Epidermal melanocyte (primary cell): ENCODE measurements at regions not wholly inside any gene's neighbourhood (a gene's known extent, or its start where the extent isn't known, plus 50 kb on each side); places are given as distances from the start of the nearest gene placed in this dataset.

Source experiments
- DNase-seq: peaks from one replicate; pipeline ENCODE4 v3.0.0; 2011; ENCODE audit warnings: low spot score; ENCODE audit not compliant: insufficient read length

DNA sequence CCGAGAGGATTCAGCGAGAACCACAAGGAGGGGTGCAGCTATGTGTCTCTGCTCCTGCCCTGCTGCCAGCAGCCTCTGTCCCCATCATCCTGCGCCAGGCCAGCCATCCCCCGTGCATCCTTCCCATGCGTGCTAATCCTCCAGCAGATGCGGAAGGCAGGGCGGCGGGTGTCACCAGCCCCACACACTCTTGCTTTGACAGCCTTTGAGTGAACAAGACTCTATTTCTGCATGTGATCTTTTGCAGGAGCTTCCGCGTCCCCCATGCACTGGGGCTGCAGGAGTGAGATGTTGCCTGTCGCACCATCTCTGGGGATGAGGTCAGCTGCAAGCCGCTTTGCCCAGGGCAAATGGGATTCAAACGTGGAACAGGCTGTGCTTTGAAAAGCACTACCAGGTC, 58.0 kb upstream of the OLFM1 start:
- no peak for DNase-seq

- no peak for DNase-seq
Measured at GRCh38 chr9:135029871-135030565, 57.5 kb upstream of the OLFM1 start.

DNA sequence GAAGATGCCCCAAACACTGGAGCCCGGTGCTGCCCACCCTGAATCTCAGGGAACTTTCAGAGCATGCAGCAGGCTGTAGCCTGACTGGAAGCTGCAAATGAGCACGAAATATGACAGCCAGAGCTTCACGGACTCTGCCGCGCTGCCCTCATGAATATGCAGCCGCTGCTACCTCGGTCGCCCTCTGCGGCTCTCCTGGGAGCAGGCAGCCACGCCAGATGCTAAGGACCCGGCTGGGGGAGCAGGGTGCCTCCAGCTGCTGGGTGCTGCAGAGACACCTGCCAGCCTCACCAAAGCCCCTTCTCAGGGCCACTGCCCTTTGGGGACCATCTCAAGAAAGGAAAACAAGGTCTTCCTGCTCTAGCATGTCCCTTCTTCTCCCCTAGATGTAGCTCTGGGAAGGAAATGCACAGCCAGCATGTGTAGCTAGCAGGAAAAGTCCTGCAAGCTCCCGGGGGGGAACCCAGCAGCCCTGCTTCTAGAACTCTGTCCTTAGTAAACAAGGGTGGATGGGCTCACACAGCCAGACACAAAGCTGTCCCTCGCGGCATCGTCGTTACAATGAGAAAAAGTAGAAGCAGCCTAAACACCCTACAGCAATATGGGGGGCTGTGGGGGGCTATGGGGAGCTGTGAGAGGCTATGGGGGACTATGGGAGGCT, 56.8 kb upstream of the OLFM1 start:
- DNase-seq = no peak

- DNase-seq = no peak
Measured at GRCh38 chr9:135032041-135032835, 55.2 kb upstream of the OLFM1 start.

GRCh38 chr9:135032868-135033460, 54.5 kb upstream of the OLFM1 start:
- DNase-seq = no peak

- no peak for DNase-seq
Measured at GRCh38 chr9:135033487-135033886, 54.0 kb upstream of the OLFM1 start.

DNA sequence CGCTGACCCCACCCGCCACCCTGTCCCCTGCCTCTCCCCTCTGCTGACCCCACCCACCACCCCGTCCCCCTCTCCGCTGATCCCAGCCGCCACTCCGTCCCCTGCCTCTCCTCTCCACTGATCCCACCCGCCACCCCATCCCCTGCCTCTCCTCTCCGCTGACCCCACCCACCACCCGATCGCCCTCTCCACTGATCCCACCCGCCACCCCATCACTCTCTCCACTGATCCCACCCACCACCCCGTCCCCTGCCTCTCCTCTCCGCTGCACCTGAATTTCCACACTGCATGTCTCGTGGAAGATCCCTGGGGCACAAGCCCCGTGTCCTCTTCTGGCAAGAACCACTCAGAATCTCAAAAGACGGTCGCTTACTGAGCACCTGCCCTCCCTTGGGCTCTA, 53.4 kb upstream of the OLFM1 start:
- no peak for DNase-seq

GRCh38 chr9:135035781-135036760, 51.4 kb upstream of the OLFM1 start:
- no peak for DNase-seq

DNA sequence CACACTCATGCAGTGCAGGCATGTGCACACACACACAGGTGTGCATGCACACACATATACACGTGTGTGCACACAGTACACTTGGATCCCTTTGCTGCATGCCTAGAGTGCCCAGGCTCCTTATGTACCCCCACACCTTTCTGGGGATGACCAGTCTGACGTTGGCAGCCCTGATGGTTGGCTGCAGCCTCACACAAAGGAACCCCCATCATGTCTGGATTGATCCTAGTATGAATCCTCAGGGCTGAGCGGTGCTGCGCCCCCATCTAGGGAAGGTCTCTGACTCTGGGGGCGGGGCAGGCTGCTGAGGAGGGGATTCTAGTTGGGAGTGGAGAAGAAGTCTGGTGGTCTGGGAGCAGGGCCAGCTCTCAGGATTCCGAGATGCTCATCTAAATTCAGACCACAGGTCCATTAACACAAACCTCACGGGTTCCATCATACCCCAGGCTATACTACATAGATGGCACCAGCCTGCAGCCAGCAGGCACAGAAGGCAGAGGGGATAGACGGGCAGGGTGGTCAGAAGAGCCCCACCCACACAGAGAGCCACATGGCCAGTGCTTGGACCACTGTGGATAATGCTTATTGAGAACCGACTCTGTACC, 50.5 kb upstream of the OLFM1 start:
- no peak for DNase-seq

DNA sequence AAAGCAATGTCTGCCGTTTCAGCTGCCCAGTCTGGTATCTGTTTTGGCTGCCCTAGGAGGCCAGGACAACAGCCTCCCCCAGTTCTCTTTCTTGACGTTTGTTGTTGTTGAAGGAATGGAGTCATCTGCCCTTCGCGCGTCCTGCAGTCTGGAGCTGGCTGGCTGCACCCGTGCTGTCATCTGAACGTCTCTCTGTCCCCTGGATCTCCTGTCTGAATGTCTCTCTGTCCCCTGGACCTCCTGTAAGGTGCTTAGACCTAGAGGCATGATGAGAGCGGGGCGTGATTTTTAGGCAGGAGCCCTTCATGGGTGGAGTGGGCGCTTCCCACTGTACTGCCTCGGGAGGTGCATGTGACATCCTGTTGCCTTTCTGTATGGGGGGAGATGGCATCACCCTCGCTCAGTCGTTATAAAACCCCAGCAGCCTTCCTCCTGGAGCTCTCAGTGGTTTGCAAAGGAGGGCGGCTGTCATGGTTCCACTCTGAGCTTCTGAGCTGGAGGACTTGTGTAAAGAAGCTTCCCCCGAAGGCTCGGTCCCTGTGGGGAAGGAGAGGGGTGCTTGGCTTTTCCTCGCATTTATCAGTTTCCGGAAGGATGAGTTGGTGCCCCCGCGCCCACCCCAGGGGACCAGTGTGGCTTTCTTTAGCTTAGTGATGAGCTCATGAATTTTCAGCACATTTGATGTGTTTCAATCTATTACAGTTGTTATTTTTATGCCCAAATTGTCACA, 49.8 kb upstream of the OLFM1 start:
- no peak for DNase-seq
